Mucosa of descending colon (tissue), 3 donors: ENCODE measurements at regions not wholly inside any gene's neighbourhood (a gene's known extent, or its start where the extent isn't known, plus 50 kb on each side); places are given as distances from the start of the nearest gene placed in this dataset.
"Not testable (repeated sequence)": the region's sequence is repeated elsewhere in the genome, so short reads cannot be mapped to it uniquely, and the experiment has no call there.

ENCODE experiments used
- ATAC-seq: fragments of 200-7000 bp; cut with Tn5 transposase; one replicate; pipeline ENCODE4 v1.9.1; 2020; ENCODE audit warnings: mild to moderate bottlenecking, moderate library complexity
- DNase-seq, 3 donors: peaks; one replicate each; pipeline ENCODE4 v3.0.0-alpha.2; 2020
- H3K36me3 ChIP-seq: fragments of 200-600 bp; one replicate; pipeline ENCODE4 v1.8.0; 2021; ENCODE audit warnings: low read depth, mild to moderate bottlenecking
- H3K4me1 ChIP-seq: fragments of 200-600 bp; one replicate; pipeline ENCODE4 v1.8.0; 2021; ENCODE audit warnings: low read depth, mild to moderate bottlenecking
- H3K4me3 ChIP-seq: fragments of 200-600 bp; one replicate; pipeline ENCODE4 v1.8.0; 2021; ENCODE audit warnings: mild to moderate bottlenecking
- H3K9me3 ChIP-seq: fragments of 200-600 bp; one replicate; pipeline ENCODE4 v1.8.0; 2021; ENCODE audit warnings: mild to moderate bottlenecking
- CTCF ChIP-seq: fragments of 200-600 bp; IDR thresholded peaks from one replicate; pipeline ENCODE4 v1.8.0; 2022; ENCODE audit warnings: antibody characterized with exemption, mild to moderate bottlenecking
- intact Hi-C, 2 donors: fragments of 100-400 bp; cut with DNase I in 1 of 2; cut with micrococcal nuclease in 1 of 2; formaldehyde crosslinking; loops; one replicate each; pipeline versions ENCODE4 v1.11.0 to v1.11.1; 2022; cut with DNase I, micrococcal nuclease
- donor health status: DM: no; HTN: no; CAD: no; lungs with moderate emphysema.
- donor health status: DM: no; HTN: no; CAD: no.
- donor health status: DM: no; HTN: yes; CAD: no.

GRCh38 chr20:1734269-1734858 lies 76.8 kb upstream of the SIRPG start:
- intact Hi-C loops = no loop called here
- Histone ChIP-seq H3K36me3 (no peaks in the 10 kb centered on the region), H3K4me3 (no peak overlapping the region), H3K4me1 (peaks cover 7% of the 10 kb centered on the region), H3K9me3 (peaks cover 2% of the 10 kb centered on the region)
- TF ChIP-seq CTCF = no peak
- ATAC-seq = peak; percentile 76
- DNase-seq = no peak

GRCh38 chr20:1731828-1732375 lies 74.3 kb upstream of the SIRPG start:
- H3K36me3 ChIP-seq, H3K9me3 ChIP-seq, H3K4me3 ChIP-seq, intact Hi-C loops, H3K4me1 ChIP-seq: not testable (repeated sequence)
- DNase-seq (peak in 2 of 3 donors; percentile 40 to 71), ATAC-seq (peak; percentile 76)

GRCh38 chr20:1730981-1731711 lies 73.6 kb upstream of the SIRPG start:
- intact Hi-C loops = not testable (repeated sequence)

GRCh38 chr20:1727303-1727702 lies 69.7 kb upstream of the SIRPG start:
- DNase-seq, H3K4me1 ChIP-seq, ATAC-seq, H3K36me3 ChIP-seq, H3K9me3 ChIP-seq, intact Hi-C loops, H3K4me3 ChIP-seq: not testable (repeated sequence)

More at GRCh38 chr20:1730981-1731711, 73.6 kb upstream of the SIRPG start:
- not testable (repeated sequence) for H3K36me3 ChIP-seq, H3K9me3 ChIP-seq, H3K4me1 ChIP-seq, H3K4me3 ChIP-seq
- peak in 2 of 3 donors; percentile 53 to 75 for DNase-seq
- peak; percentile 88 for ATAC-seq

- no peak for TF ChIP-seq CTCF
- no peak for ATAC-seq
- Histone ChIP-seq H3K9me3 (peaks cover 2% of the 10 kb centered on the region), H3K4me3 (no peak overlapping the region), H3K4me1 (no peaks in the 10 kb centered on the region), H3K36me3 (no peaks in the 10 kb centered on the region)
- intact Hi-C loops = no loop called here
- DNase-seq = no peak
Measured at GRCh38 chr20:1724901-1725300, 67.3 kb upstream of the SIRPG start.

- no peak for ATAC-seq
Measured at GRCh38 chr20:1722513-1723050, 65.0 kb upstream of the SIRPG start.

More at GRCh38 chr20:1722513-1723050, 65.0 kb upstream of the SIRPG start:
- TF ChIP-seq CTCF = no peak
- Histone ChIP-seq H3K36me3 (no peaks in the 10 kb centered on the region), H3K9me3 (no peaks in the 10 kb centered on the region), H3K4me3 (no peak overlapping the region), H3K4me1 (no peaks in the 10 kb centered on the region)
- intact Hi-C loops = no loop called here
- DNase-seq = no peak
